Vagina (tissue), 2 donors: ENCODE measurements at regions not wholly inside any gene's neighbourhood (a gene's known extent, or its start where the extent isn't known, plus 50 kb on each side); places are given as distances from the start of the nearest gene placed in this dataset.

Source experiments
- DNase-seq, 2 donors: peaks; one replicate each; pipeline ENCODE4 v3.0.0-alpha.2; 2017; ENCODE audit errors: extremely low spot score in 2 of 2
- H3K27ac ChIP-seq: fragments of 200-600 bp; sonication (generic); one replicate; pipeline ENCODE4 v1.5.1; 2019
- H3K27me3 ChIP-seq: fragments of 200-600 bp; sonication (generic); one replicate; pipeline ENCODE4 v1.5.1; 2019
- H3K36me3 ChIP-seq, 2 donors: fragments of 200-600 bp; sonication (generic); one replicate each; pipeline ENCODE4 v1.5.1; 2017 to 2019
- H3K4me1 ChIP-seq: fragments of 200-600 bp; sonication (generic); one replicate; pipeline ENCODE4 v1.5.1; 2019
- H3K4me3 ChIP-seq, 2 donors: fragments of 200-600 bp; sonication (generic); 1 replicate in 1 of 2; 2 replicates in 1 of 2; pipeline ENCODE4 v1.5.1; 2016 to 2019
- H3K9me3 ChIP-seq: fragments of 200-600 bp; sonication (generic); one replicate; pipeline ENCODE4 v1.5.1; 2019
- CTCF ChIP-seq, 3 experiments: fragments of 450-650 bp in 2 of 3; fragments of 200-600 bp in 1 of 3; sonication (generic) in 1 of 3; IDR thresholded peaks; one replicate each; pipeline ENCODE4 v1.5.1; 2017 to 2019; ENCODE audit warnings: antibody characterized with exemption in 3 of 3, mild to moderate bottlenecking in 2 of 3, moderate library complexity in 2 of 3
- POLR2A ChIP-seq, 2 donors: fragments of 450-650 bp; IDR thresholded peaks; one replicate each; pipeline ENCODE4 v1.6.1; 2017; ENCODE audit warnings: antibody characterized with exemption in 2 of 2, mild to moderate bottlenecking in 2 of 2, moderate library complexity in 2 of 2
- POLR2AphosphoS5 ChIP-seq, 2 donors: sonication (generic); formaldehyde crosslinking; IDR thresholded peaks; one replicate each; pipeline ENCODE4 v1.9.0; 2017; ENCODE audit warnings: antibody characterized with exemption in 2 of 2, mild to moderate bottlenecking in 2 of 2, low read depth in 1 of 2; ENCODE audit not compliant: insufficient read depth in 1 of 2
- intact Hi-C: fragments of 100-400 bp; cut with DNase I; formaldehyde crosslinking; loops from one replicate; pipeline ENCODE4 v1.15.1; 2023

GRCh38 chr6:25023781-25024180, 88.0 kb upstream of the RIPOR2 start:
- Histone ChIP-seq H3K27ac (no peak overlapping the region), H3K27me3 (no peaks in the 10 kb centered on the region), H3K4me1 (peaks cover 5% of the 10 kb centered on the region), H3K9me3 (no peaks in the 10 kb centered on the region), H3K36me3 (no peaks in the 10 kb centered on the region), H3K4me3 (no peak overlapping the region)
- no peak for TF ChIP-seq POLR2A (IDR thresholded peaks at IDR 0.05)
- no peak for TF ChIP-seq POLR2AphosphoS5 (IDR thresholded peaks at IDR 0.05; ENCODE audit: insufficient read depth in 1 of 2, low read depth in 1 of 2)
- no peak for TF ChIP-seq CTCF (IDR thresholded peaks at IDR 0.05)
- DNase-seq: no peak
- intact Hi-C loops: no loop called here

GRCh38 chr6:25024821-25025220, 89.1 kb upstream of the RIPOR2 start:
- no peak for TF ChIP-seq CTCF (IDR thresholded peaks at IDR 0.05)
- no peak for TF ChIP-seq POLR2AphosphoS5 (IDR thresholded peaks at IDR 0.05; ENCODE audit: insufficient read depth in 1 of 2, low read depth in 1 of 2)
- no peak for TF ChIP-seq POLR2A (IDR thresholded peaks at IDR 0.05)
- no peaks in the 10 kb centered on the region for H3K27me3 ChIP-seq
- intact Hi-C loops: no loop called here

GRCh38 chr6:25025248-25025918, 89.6 kb upstream of the RIPOR2 start:
- Histone ChIP-seq H3K27me3 (no peaks in the 10 kb centered on the region), H3K36me3 (no peaks in the 10 kb centered on the region), H3K4me1 (peaks cover 5% of the 10 kb centered on the region), H3K27ac (no peak overlapping the region), H3K4me3 (no peak overlapping the region), H3K9me3 (no peaks in the 10 kb centered on the region)
- DNase-seq: no peak
- TF ChIP-seq CTCF (IDR thresholded peaks at IDR 0.05) (no peak), POLR2AphosphoS5 (IDR thresholded peaks at IDR 0.05; ENCODE audit: insufficient read depth in 1 of 2, low read depth in 1 of 2) (no peak), POLR2A (IDR thresholded peaks at IDR 0.05) (no peak)
- intact Hi-C loops: no loop called here

More at GRCh38 chr6:25024821-25025220, 89.1 kb upstream of the RIPOR2 start:
- Histone ChIP-seq H3K4me3 (no peak overlapping the region), H3K4me1 (peaks cover 5% of the 10 kb centered on the region), H3K9me3 (no peaks in the 10 kb centered on the region), H3K36me3 (no peaks in the 10 kb centered on the region), H3K27ac (no peak overlapping the region)
- no peak for DNase-seq

GRCh38 chr6:25025919-25026301, 90.2 kb upstream of the RIPOR2 start:
- Histone ChIP-seq H3K27ac (no peak overlapping the region), H3K27me3 (no peaks in the 10 kb centered on the region), H3K4me3 (no peak overlapping the region), H3K36me3 (no peaks in the 10 kb centered on the region), H3K9me3 (no peaks in the 10 kb centered on the region), H3K4me1 (peaks cover 5% of the 10 kb centered on the region)
- intact Hi-C loops: no loop called here
- TF ChIP-seq POLR2A (IDR thresholded peaks at IDR 0.05) (no peak), CTCF (IDR thresholded peaks at IDR 0.05) (no peak), POLR2AphosphoS5 (IDR thresholded peaks at IDR 0.05; ENCODE audit: insufficient read depth in 1 of 2, low read depth in 1 of 2) (no peak)
- no peak for DNase-seq

GRCh38 chr6:25026723-25027122, 91.0 kb upstream of the RIPOR2 start:
- H3K36me3 ChIP-seq: no peaks in the 10 kb centered on the region
- peaks cover 5% of the 10 kb centered on the region for H3K4me1 ChIP-seq
- H3K27me3 ChIP-seq: no peaks in the 10 kb centered on the region
- intact Hi-C loops: no loop called here
- H3K27ac ChIP-seq: no peak overlapping the region
- H3K4me3 ChIP-seq: no peak overlapping the region
- no peaks in the 10 kb centered on the region for H3K9me3 ChIP-seq
- no peak for DNase-seq
- TF ChIP-seq CTCF (IDR thresholded peaks at IDR 0.05): no peak
- no peak for TF ChIP-seq POLR2AphosphoS5 (IDR thresholded peaks at IDR 0.05; ENCODE audit: insufficient read depth in 1 of 2, low read depth in 1 of 2)
- no peak for TF ChIP-seq POLR2A (IDR thresholded peaks at IDR 0.05)
